ENCODE measurements at regions not wholly inside any gene's neighbourhood (a gene's known extent, or its start where the extent isn't known, plus 50 kb on each side); places are given as distances from the start of the nearest gene placed in this dataset.

GRCh38 chr9:29740518-29740917, 2167.2 kb upstream of the C9orf72 start:
- TF ChIP-seq CTCF (IDR thresholded peaks at IDR 0.05): no peak
- no peak for TF ChIP-seq SIN3A (IDR thresholded peaks at IDR 0.05; ENCODE audit: borderline replicate concordance, insufficient read depth, low read depth, low read length)
- TF ChIP-seq POLR2AphosphoS5 (IDR thresholded peaks at IDR 0.05; ENCODE audit: low read depth, low read length): no peak
